Esophagus squamous epithelium (tissue), 4 donors: ENCODE measurements at regions not wholly inside any gene's neighbourhood (a gene's known extent, or its start where the extent isn't known, plus 50 kb on each side); places are given as distances from the start of the nearest gene placed in this dataset.

Experiments used
- CTCF ChIP-seq, 6 experiments: fragments of 450-650 bp in 4 of 6; fragments of 200-600 bp in 2 of 6; sonication (generic) in 2 of 6; IDR thresholded peaks; one replicate each; pipeline ENCODE4 v1.5.1; 2016 to 2019; ENCODE audit warnings: antibody characterized with exemption in 6 of 6, mild to moderate bottlenecking in 4 of 6, moderate library complexity in 4 of 6
- POLR2A ChIP-seq, 4 donors: fragments of 450-650 bp; IDR thresholded peaks; one replicate each; pipeline ENCODE4 v1.6.1; 2017; ENCODE audit warnings: antibody characterized with exemption in 4 of 4, mild to moderate bottlenecking in 4 of 4, moderate library complexity in 3 of 4

- TF ChIP-seq CTCF (IDR thresholded peaks at IDR 0.05) = no peak
- no peak for TF ChIP-seq POLR2A (IDR thresholded peaks at IDR 0.05)
These were observed 72.6 kb upstream of the CYLC2 start for GRCh38 chr9:102922526-102922925.
